ENCODE measurements at regions not wholly inside any gene's neighbourhood (a gene's known extent, or its start where the extent isn't known, plus 50 kb on each side); places are given as distances from the start of the nearest gene placed in this dataset.
A peak's percentile ranks its signal among the peaks of the same experiment; 100 is the strongest.

- H3K36me3 ChIP-seq (ENCODE audit: low read depth, missing control alignments): no peaks in the 10 kb centered on the region
- TF ChIP-seq POLR2A (IDR thresholded peaks at IDR 0.05): no peak
- TF ChIP-seq, protein P1, sequence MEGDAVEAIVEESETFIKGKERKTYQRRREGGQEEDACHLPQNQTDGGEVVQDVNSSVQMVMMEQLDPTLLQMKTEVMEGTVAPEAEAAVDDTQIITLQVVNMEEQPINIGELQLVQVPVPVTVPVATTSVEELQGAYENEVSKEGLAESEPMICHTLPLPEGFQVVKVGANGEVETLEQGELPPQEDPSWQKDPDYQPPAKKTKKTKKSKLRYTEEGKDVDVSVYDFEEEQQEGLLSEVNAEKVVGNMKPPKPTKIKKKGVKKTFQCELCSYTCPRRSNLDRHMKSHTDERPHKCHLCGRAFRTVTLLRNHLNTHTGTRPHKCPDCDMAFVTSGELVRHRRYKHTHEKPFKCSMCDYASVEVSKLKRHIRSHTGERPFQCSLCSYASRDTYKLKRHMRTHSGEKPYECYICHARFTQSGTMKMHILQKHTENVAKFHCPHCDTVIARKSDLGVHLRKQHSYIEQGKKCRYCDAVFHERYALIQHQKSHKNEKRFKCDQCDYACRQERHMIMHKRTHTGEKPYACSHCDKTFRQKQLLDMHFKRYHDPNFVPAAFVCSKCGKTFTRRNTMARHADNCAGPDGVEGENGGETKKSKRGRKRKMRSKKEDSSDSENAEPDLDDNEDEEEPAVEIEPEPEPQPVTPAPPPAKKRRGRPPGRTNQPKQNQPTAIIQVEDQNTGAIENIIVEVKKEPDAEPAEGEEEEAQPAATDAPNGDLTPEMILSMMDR (IDR thresholded peaks at IDR 0.05): no peak
- WGBS, 2 donors: 73 to 79% methylated on average over 2 of the region's 2 CpGs
- no peak overlapping the region for H3K27ac ChIP-seq
- H3K9me3 ChIP-seq: no peaks in the 10 kb centered on the region
- H3K4me3 ChIP-seq: no peak overlapping the region
- H3K27me3 ChIP-seq: no peaks in the 10 kb centered on the region
- H3K4me1 ChIP-seq: no peaks in the 10 kb centered on the region
- intact Hi-C loops (cut with DNase I; ENCODE audit: low total_unique reads): no loop called here
- no peak for DNase-seq
Measured at GRCh38 chr12:113594967-113595366, 123.3 kb upstream of the LHX5 start.

DNA sequence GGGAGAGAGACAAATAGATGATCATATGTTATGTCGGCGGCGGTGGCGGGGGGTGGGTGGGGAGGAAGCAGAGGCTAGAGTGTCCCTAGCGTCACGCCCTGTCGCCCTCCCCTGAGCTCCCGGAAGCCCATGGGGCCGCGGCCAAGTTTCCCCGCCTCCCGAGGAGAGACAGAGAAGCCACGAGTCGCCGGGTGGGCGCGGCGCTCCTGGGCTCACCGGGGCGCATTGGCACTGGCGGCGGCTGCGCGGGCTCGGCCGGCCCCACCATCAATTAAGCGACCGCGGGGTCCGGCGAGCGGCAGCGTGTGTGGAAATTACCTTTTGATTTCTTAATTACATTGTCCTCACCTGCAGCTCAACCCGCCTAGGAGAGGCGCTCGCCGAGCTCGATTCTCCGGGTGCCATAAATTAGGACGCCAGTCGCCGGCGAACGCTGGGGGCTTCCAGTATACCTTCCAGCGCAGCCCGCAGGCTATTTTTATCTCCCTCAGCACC is 119.9 kb upstream of the LHX5 start:
- no peaks in the 10 kb centered on the region for H3K9me3 ChIP-seq
- H3K4me1 ChIP-seq: no peaks in the 10 kb centered on the region
- no peak for DNase-seq
- H3K27me3 ChIP-seq: no peaks in the 10 kb centered on the region
- 1% methylated on average over 34 to 46 of the region's 46 CpGs for WGBS, 2 donors
- intact Hi-C loops (cut with DNase I; ENCODE audit: low total_unique reads): no loop called here
- H3K4me3 ChIP-seq: peak overlapping the region; percentile 29 to 36
- TF ChIP-seq POLR2A (IDR thresholded peaks at IDR 0.05): no peak
- TF ChIP-seq, protein P1 (IDR thresholded peaks at IDR 0.05): no peak
- H3K27ac ChIP-seq: no peak overlapping the region
- H3K36me3 ChIP-seq (ENCODE audit: low read depth, missing control alignments): no peaks in the 10 kb centered on the region

- WGBS, 2 donors: 80 to 84% methylated on average over 1 of the region's 1 CpG
- no peaks in the 10 kb centered on the region for H3K4me1 ChIP-seq
- no peak overlapping the region for H3K4me3 ChIP-seq
- TF ChIP-seq, protein P1 (IDR thresholded peaks at IDR 0.05): no peak
- no peak for TF ChIP-seq POLR2A (IDR thresholded peaks at IDR 0.05)
- no peaks in the 10 kb centered on the region for H3K36me3 ChIP-seq (ENCODE audit: low read depth, missing control alignments)
- H3K27ac ChIP-seq: no peak overlapping the region
- no peak for DNase-seq
- intact Hi-C loops (cut with DNase I; ENCODE audit: low total_unique reads): no loop called here
- H3K9me3 ChIP-seq: no peaks in the 10 kb centered on the region
- no peaks in the 10 kb centered on the region for H3K27me3 ChIP-seq
Measured at GRCh38 chr12:113589437-113589836, 117.8 kb upstream of the LHX5 start.

DNA sequence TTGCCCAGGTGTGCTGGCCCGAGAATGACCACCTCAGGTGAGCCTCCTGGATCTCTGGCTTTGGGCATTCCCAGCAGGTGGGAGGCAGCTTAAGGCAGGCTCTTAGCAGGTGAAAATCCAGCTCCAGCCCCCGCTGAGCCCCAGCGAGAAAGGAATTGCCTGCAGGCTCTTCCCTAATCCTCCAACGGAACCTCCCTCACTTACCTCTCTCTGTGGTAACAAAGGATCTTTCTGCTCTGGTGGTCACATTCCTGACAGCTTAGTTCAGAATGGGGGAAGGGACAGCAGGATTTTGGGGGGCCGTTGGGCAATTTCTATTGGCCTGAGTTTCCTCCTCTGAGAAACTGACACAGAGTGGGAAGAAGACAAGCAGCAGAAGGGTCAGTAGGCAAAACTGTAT is 116.0 kb upstream of the LHX5 start:
- no peak for DNase-seq
- H3K9me3 ChIP-seq: no peaks in the 10 kb centered on the region
- TF ChIP-seq, protein P1 (IDR thresholded peaks at IDR 0.05): no peak
- no peak for TF ChIP-seq POLR2A (IDR thresholded peaks at IDR 0.05)
- no peak overlapping the region for H3K27ac ChIP-seq
- intact Hi-C loops (cut with DNase I; ENCODE audit: low total_unique reads): no loop called here
- no peaks in the 10 kb centered on the region for H3K27me3 ChIP-seq
- H3K36me3 ChIP-seq (ENCODE audit: low read depth, missing control alignments): no peaks in the 10 kb centered on the region
- WGBS, 2 donors: 24 to 35% methylated on average over 5 of the region's 5 CpGs
- H3K4me3 ChIP-seq: no peak overlapping the region
- H3K4me1 ChIP-seq: no peaks in the 10 kb centered on the region

- intact Hi-C loops (cut with DNase I; ENCODE audit: low total_unique reads): no loop called here
- no peaks in the 10 kb centered on the region for H3K27me3 ChIP-seq
- no peaks in the 10 kb centered on the region for H3K9me3 ChIP-seq
- TF ChIP-seq POLR2A (IDR thresholded peaks at IDR 0.05): no peak
- TF ChIP-seq, protein P1 (IDR thresholded peaks at IDR 0.05): no peak
- no peaks in the 10 kb centered on the region for H3K36me3 ChIP-seq (ENCODE audit: low read depth, missing control alignments)
- H3K4me1 ChIP-seq: no peaks in the 10 kb centered on the region
- no peak overlapping the region for H3K4me3 ChIP-seq
- DNase-seq: no peak
- 76 to 90% methylated on average over 4 of the region's 4 CpGs for WGBS, 2 donors
- H3K27ac ChIP-seq: no peak overlapping the region
Measured at GRCh38 chr12:113586461-113586860, 114.8 kb upstream of the LHX5 start.

Measured in testis (tissue), 2 donors.